ENCODE measurements at regions not wholly inside any gene's neighbourhood (a gene's known extent, or its start where the extent isn't known, plus 50 kb on each side); places are given as distances from the start of the nearest gene placed in this dataset.

DNA sequence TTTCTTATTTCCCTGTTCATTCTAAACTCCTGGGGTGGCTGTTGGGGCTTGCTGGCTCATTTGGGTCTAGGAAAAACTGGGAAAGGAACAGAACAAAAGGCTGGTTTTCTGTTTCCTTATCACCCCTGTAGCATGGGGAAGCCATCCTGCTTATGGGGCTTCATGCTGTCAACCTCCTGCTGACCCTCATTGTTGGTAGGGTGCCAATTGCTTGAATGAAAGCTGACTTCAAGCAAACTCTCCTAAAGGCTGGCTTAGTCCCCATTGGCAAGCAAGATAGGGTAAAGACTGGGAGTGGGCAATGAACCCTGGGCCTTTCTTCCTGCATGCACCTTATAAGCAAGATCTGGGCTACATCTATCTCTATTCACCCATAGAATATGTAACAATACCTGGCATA, 511.6 kb downstream of the DMAC1 start:
- DNase-seq = no peak

DNA sequence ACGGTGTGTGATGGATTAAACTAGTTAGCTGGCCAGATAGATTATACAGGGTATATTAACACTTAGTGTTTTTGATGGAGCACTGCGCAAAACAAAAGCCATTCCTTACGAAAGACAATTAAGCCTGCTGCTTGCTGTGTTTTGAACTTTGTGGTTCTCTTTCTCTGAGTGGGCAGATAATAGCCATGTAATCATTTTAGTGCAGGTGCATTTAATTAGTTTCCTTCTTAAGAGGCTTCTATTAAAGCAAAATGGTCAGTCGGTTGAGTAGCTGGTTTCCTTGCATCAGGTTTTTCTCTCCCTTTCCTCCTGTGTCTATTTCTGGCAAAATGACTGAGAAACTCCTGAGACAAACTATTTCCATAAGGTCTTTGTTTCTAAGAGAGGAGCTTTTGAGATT, 512.5 kb downstream of the DMAC1 start:
- DNase-seq = no peak

GRCh38 chr9:7286101-7286500, 513.5 kb downstream of the DMAC1 start:
- no peak for DNase-seq

DNA sequence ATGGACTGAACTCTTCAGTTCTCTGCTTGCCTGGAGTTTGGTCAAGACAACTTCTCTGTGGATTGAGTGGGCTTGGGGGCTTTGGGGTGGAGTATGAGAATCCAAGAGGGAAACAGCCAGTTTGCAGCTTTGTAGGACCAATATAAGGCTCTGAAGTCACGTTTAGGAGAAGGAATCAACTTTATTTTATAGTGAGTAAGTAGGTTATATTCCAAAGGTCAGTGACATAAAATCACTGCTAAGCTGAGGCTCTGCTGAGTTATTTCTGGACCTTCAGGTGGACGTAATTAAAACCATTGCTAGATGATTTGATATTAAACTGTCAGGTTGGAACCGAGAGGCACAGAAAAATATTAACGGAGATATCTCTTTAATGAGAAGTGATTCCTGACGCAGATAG, 514.4 kb downstream of the DMAC1 start:
- DNase-seq = no peak

- no peak for DNase-seq
Measured at GRCh38 chr9:7284517-7284916, 515.1 kb downstream of the DMAC1 start.

GRCh38 chr9:7284117-7284516, 515.5 kb downstream of the DMAC1 start:
- DNase-seq = no peak

DNA sequence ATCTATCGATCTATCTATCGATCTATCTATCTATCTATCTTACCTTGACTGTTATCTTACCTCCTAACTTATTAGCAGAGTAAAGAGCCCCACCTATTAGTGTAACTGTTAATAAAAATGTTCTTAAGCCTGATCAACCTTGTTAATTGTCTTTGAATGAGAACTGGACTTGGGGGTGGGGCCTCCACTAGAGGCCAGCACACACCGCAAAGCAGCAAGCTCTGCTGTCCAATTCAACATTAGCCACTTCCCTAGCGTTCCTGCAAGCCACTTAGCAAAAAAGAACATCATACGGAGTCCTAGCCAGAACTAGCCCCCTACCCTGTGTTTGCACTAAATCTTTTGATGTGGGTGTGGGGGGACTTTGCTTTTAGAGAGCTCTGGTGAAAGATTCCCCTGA, 515.8 kb downstream of the KDM4C start:
- DNase-seq = no peak

DNA sequence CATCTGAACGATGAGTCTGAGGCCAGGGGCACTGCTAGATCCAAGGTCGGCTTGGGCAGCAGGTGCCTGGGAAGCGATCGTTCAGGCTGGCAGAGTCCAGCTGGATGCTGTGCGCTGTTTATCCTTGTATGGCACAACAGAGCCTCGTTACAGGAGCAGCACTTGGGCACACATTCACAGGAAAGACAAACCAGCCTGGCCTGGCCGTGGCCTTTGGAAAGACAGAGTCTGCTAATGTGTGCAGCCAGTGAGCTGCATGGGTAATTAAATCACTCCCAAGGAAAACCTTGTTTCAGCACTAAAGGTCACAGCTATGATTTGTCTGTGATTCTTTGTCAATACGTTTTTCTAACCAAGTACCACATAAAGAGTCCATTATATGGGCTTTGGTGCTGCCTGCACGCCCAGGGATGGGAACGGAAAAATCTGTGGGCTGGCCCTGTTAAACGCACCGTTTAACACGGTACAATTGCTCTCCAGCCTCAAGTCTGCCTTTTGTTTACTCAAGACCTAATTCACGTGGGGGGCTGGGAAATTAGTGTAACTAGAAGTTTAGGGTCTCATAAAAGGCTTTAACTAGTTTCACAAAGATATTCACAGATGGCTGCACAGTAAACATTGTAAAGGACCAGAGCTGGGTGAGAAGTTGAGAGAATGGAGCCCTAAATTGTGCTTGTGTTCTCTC, 509.3 kb downstream of the KDM4C start:
- no peak for DNase-seq

DNA sequence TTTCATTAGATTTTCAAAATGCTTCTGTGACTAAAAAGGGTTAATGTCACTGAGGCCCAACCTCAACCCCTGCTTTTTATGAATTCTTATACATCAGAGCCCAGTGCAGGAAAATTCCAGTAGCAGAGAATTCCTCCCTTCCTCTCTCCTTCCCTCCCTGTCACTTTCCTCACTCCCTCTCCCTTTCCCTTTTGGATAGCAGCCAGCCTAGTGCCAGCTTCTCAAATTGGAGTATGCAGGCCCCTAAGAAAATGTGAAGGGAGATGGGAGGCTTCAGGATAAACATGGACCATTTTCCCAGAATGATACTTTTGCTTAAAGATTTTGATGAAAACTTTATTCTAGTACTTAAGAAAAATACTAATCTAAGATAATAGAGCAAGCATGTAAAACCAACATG, 507.4 kb downstream of the KDM4C start:
- no peak for DNase-seq

DNA sequence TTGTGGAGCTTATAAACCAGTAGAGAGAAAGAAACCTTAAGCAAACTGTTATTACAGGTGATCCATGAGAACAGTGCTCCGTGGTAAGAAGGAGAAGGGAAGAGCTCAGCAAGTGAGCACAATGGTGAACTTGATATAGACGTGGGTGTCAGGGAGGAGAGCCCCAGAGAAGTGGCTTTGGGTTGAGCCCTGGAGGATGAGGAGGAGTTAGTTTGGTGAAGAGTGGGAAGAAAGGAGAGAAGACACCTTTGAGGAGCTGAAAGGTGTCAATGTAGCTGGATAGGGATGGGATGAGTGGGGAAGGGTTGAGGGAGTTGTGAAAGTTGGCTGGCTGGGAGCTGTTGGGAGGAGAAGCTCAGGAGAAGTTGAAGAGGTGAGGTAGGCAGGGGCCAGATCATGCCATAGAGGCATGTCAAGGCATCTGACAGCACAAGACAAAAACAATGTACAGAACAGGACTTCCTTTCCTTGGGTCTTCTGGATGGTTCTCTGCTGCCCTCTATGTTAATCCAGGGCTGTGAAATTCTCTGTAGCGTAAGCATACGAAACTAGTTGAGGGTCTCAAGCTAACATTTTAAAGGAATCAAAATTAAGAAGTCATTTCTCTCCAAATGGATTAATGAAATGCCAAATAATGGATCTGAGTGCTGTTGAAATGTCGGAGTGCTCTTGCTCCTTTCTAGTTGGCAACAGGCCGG, 501.9 kb downstream of the KDM4C start:
- no peak for DNase-seq

- DNase-seq = no peak
Measured at GRCh38 chr9:7258688-7259396, 501.1 kb downstream of the KDM4C start.

DNA sequence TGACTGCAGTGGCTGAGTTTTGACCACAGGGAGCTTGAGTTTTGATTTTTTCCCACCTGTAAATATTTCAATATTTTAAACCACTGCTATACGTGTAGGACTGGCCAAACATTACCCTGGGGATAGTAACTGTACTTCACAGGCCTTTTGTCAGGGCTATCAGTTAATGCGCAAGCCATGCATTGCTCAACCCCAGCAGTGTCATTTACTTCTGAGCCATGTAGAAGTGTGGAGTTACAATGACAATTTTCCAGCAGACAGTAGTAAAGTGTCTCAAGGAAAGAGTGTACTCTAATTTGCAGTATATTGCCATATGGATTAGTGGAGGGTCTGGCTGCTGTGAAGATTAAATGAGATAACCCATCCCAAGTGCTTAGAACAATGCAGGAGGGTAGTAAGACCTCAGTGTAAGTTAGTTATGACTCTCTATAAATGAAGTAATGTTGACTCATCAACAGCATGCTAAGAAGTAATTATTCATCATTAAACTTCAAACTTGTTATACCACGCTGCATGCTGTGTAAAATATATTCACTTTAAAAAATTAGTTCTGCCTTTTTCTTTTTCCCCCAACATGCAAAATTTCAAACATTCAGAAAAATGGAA, 489.2 kb downstream of the KDM4C start:
- DNase-seq = no peak

DNA sequence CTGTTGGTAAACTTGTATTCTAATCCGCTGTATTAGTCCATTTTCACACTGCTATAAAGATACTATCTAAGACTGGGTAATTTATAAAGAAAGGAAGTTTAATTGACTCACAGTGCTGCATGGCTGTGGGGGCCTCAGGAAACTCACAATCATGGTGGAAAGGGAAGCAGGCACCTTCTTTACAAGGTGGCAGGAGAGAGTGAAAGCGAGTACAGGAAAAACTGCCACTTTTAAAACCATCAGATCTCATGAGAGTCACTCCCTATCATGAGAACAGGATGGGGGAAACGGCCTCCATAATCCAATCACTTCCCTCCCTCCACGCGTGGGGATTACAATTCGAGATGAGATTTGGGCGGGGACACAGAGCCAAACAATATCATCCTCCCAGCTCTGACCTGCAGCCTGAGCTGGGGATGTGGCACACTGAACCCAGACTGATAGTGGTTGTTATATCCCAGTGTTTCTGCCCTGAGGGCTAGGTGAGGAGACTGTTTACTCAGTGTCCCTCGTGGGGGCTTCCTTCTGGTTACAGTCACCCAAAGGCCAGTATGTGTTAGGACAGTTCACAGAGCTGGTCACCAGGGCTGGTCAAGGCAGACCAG, 488.3 kb downstream of the KDM4C start:
- DNase-seq = no peak

DNA sequence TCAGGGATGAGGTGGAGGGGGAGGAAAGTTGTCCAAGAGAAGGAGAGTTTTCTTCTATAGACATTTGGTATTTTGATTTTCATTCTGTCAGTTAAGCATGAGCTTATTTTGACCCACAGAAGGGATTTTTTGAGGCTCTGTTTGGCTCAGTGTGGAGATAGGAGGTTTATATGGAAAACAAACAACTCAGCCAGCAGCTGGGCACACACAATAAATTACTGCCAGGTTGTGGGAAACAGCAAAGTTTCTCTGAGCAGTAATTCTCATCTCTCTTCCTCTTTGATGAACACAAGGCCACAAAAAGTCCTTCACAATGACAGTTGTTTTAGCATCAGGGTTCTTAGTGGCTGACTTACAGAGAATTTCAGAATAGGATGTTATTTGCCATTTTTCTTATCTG, 486.1 kb downstream of the KDM4C start:
- no peak for DNase-seq

DNA sequence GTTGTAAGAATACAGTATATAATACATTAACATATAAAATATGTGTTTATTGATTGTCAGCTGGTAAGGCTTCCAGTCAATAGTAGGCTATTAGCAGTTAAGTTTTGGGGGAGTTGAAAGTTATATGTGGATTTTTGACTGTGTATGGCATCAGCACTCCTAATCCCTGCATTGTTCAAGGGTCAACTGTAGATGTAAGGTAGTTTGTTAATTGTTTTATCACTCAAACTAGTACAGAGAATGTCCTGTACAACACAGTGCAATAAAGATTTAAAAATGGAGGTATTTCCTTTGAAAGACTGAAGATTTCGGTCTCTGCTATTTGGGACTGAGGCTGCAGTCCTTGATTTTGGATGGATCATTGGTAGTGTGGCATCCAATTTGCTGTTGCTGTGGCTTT, 484.4 kb downstream of the KDM4C start:
- DNase-seq = no peak

GRCh38 chr9:7241694-7242093, 483.9 kb downstream of the KDM4C start:
- DNase-seq = no peak

DNA sequence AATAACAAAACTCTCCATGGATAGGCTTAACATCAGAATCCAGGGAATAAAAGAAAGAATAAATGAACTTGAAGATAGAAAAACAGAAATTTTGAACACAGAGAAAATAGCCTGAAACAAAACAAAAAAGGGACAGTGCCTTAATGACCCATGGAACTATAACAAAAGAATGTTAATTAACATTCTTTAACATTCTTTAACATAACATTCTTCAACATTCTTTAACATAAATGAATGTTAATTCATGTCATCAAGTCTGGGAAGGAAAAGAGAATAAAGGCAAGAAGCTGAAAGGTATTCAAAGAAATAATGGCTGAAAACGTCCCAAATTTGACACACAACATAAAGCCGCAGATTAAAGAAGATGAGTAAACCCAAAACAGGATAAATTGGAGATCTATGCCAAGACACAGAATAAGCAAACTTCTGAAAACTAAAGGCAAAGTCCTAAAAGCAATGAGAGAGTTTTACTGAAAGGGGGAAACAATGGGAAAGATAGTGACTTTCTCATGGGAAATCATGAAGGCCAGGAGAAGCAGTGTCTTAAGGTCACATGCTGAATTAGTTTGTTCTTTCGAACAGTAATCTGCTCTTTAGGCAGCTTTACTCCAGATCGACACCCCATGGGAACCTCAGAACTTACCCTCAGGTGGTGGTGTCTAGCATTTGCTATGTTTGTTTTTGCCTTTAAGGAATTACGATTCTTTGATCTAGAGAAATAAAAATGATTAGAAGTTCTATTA, 483.0 kb downstream of the KDM4C start:
- DNase-seq = no peak

DNA sequence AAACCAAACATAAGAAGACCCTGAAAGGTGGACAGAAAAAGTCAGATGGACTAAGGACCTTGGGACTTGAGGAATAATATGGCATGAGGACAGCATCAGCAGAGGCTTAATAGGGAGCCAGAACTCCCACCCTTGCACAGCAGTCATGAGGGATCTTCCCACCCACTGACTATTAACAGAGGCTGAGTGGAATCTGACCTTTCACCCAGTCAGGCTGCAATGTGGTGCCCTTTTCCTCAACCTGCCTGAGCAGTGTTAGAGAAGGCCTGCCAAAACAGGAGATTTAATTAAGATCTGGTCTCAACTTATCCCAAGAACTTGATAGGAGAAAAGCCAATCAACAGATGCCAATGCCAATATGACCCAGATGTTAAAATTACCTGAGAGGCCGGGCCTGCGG, 481.9 kb downstream of the KDM4C start:
- no peak for DNase-seq

DNA sequence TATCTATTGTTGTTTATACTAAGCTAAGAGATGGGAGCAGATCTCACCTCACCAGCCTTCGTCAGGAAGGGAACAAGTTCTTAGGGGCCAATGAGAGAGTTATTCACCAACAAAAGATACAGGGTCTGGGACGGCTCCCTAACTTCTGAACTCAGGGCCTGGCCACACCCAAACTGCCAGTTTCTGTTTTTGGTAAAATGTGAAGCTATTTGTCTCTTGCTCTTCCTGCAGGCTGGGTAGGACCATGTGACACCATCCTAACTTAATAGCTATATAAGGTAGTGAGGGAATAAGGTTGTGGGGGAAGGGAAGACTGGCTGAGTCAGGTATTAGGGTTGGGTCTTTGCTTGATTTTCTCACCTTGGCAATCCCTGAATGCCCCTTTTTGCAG, 480.5 kb downstream of the KDM4C start:
- DNase-seq = no peak

- DNase-seq = no peak
Measured at GRCh38 chr9:7237473-7238246, 479.9 kb downstream of the KDM4C start.

- no peak for DNase-seq
Measured at GRCh38 chr9:7236186-7236585, 478.4 kb downstream of the KDM4C start.

- no peak for DNase-seq
Measured at GRCh38 chr9:7234144-7234543, 476.4 kb downstream of the KDM4C start.

All from activated CD4-positive, alpha-beta T cell treated with anti-CD3 and anti-CD28 coated beads for 4 hours (primary cell).